ENCODE measurements at regions not wholly inside any gene's neighbourhood (a gene's known extent, or its start where the extent isn't known, plus 50 kb on each side); places are given as distances from the start of the nearest gene placed in this dataset.

DNA sequence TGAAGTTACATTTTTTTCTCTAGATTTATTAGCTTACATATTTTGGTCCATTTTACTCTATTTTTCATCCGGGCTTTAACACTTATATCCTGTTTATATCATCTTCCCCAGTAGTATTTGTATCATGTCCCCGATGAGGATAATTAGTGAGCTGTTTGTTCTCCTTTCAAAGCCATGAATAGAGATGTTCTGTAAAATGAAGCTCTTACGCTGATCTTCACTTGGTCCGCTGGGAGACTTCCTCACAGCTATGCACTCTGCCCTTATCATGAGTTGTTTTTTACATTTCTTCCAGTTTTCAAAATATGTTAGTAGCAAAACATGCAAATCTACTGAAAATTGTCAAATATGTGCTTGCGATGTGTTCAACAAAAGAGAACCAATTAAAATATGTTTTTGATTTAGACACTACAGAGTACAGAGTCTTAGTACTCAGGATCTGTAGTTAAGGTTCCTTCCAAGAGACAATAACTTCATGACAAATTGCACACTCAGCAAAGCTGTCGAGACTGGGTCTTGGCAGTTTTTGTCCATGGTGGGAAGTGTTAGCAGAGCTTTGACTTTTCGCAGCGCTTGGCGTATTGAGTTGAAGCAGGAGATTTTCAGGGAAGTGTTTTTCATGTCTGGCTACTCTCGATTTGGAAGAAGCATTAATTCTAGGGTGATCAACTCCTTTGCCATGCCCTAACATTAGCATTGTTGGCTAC lies 292.0 kb upstream of the ADAMTS5 start:
- no peak for ATAC-seq

GRCh38 chr21:27257908-27258556 lies 291.1 kb upstream of the ADAMTS5 start:
- intact Hi-C loops (cut with DNase I, micrococcal nuclease): no loop called here
- H3K9me3 ChIP-seq: no peaks in the 10 kb centered on the region
- TF ChIP-seq, protein P1, sequence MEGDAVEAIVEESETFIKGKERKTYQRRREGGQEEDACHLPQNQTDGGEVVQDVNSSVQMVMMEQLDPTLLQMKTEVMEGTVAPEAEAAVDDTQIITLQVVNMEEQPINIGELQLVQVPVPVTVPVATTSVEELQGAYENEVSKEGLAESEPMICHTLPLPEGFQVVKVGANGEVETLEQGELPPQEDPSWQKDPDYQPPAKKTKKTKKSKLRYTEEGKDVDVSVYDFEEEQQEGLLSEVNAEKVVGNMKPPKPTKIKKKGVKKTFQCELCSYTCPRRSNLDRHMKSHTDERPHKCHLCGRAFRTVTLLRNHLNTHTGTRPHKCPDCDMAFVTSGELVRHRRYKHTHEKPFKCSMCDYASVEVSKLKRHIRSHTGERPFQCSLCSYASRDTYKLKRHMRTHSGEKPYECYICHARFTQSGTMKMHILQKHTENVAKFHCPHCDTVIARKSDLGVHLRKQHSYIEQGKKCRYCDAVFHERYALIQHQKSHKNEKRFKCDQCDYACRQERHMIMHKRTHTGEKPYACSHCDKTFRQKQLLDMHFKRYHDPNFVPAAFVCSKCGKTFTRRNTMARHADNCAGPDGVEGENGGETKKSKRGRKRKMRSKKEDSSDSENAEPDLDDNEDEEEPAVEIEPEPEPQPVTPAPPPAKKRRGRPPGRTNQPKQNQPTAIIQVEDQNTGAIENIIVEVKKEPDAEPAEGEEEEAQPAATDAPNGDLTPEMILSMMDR (IDR thresholded peaks at IDR 0.05): no peak

More for the DNA sequence above, 292.0 kb upstream of the ADAMTS5 start:
- TF ChIP-seq, protein P1 (IDR thresholded peaks at IDR 0.05): no peak
- Histone ChIP-seq H3K9me3 (no peaks in the 10 kb centered on the region), H3K4me1 (ENCODE audit: low read depth) (no peaks in the 10 kb centered on the region), H3K36me3 (ENCODE audit: low read depth) (no peaks in the 10 kb centered on the region), H3K4me3 (no peak overlapping the region)
- DNase-seq: no peak
- intact Hi-C loops (cut with DNase I, micrococcal nuclease): no loop called here

GRCh38 chr21:27257226-27257625 lies 290.3 kb upstream of the ADAMTS5 start:
- H3K36me3 ChIP-seq (ENCODE audit: low read depth): no peaks in the 10 kb centered on the region
- H3K9me3 ChIP-seq: no peaks in the 10 kb centered on the region
- intact Hi-C loops (cut with DNase I, micrococcal nuclease): no loop called here
- DNase-seq (no peak), ATAC-seq (no peak)
- H3K4me1 ChIP-seq (ENCODE audit: low read depth): no peaks in the 10 kb centered on the region
- no peak overlapping the region for H3K4me3 ChIP-seq
- TF ChIP-seq, protein P1 (IDR thresholded peaks at IDR 0.05): no peak

More at GRCh38 chr21:27257908-27258556, 291.1 kb upstream of the ADAMTS5 start:
- Histone ChIP-seq H3K4me1 (ENCODE audit: low read depth) (no peaks in the 10 kb centered on the region), H3K36me3 (ENCODE audit: low read depth) (no peaks in the 10 kb centered on the region), H3K4me3 (no peak overlapping the region)
- DNase-seq: no peak
- no peak for ATAC-seq

- Histone ChIP-seq H3K4me3 (no peak overlapping the region), H3K36me3 (ENCODE audit: low read depth) (no peaks in the 10 kb centered on the region), H3K4me1 (ENCODE audit: low read depth) (no peaks in the 10 kb centered on the region), H3K9me3 (no peaks in the 10 kb centered on the region)
- ATAC-seq (no peak), DNase-seq (no peak)
- intact Hi-C loops (cut with DNase I, micrococcal nuclease): no loop called here
- TF ChIP-seq, protein P1 (IDR thresholded peaks at IDR 0.05): no peak
These were observed 284.9 kb upstream of the ADAMTS5 start for GRCh38 chr21:27251752-27252151.

GRCh38 chr21:27250366-27250765 lies 283.5 kb upstream of the ADAMTS5 start:
- Histone ChIP-seq H3K4me1 (ENCODE audit: low read depth) (no peaks in the 10 kb centered on the region), H3K9me3 (no peaks in the 10 kb centered on the region), H3K4me3 (no peak overlapping the region), H3K36me3 (ENCODE audit: low read depth) (no peaks in the 10 kb centered on the region)
- TF ChIP-seq, protein P1 (IDR thresholded peaks at IDR 0.05): no peak
- DNase-seq (no peak), ATAC-seq (no peak)
- intact Hi-C loops (cut with DNase I, micrococcal nuclease): no loop called here
